Neuronal stem cell (in vitro differentiated cells): ENCODE measurements at regions not wholly inside any gene's neighbourhood (a gene's known extent, or its start where the extent isn't known, plus 50 kb on each side); places are given as distances from the start of the nearest gene placed in this dataset.

Experiments used
- DNase-seq: peaks from one replicate; pipeline ENCODE4 v3.0.0-alpha.2; 2013; ENCODE audit warnings: low spot score
- H2AFZ ChIP-seq: one replicate; pipeline ENCODE4 v1.6.1; 2013; ENCODE audit warnings: mild to moderate bottlenecking, low read length, inconsistent platforms
- H2AK5ac ChIP-seq: 2 replicates; pipeline ENCODE4 v1.6.1; 2013; ENCODE audit warnings: low read depth, mild to moderate bottlenecking, inconsistent platforms, low read length, moderate library complexity, mixed read lengths
- H2BK120ac ChIP-seq: 2 replicates; pipeline ENCODE4 v1.6.1; 2013; ENCODE audit warnings: low read depth, mild to moderate bottlenecking, inconsistent platforms, low read length, moderate library complexity, mixed read lengths
- H2BK12ac ChIP-seq: one replicate; pipeline ENCODE4 v1.6.1; 2013; ENCODE audit warnings: low read length, inconsistent platforms
- H2BK15ac ChIP-seq: 2 replicates; pipeline ENCODE4 v1.6.1; 2013; ENCODE audit warnings: mild to moderate bottlenecking, low read length, inconsistent platforms, mixed read lengths
- H2BK5ac ChIP-seq: one replicate; pipeline ENCODE4 v1.6.1; 2013; ENCODE audit warnings: inconsistent platforms, mild to moderate bottlenecking, low read length, moderate library complexity
- H3K14ac ChIP-seq: one replicate; pipeline ENCODE4 v1.6.1; 2013; ENCODE audit warnings: low read length, inconsistent platforms
- H3K18ac ChIP-seq: 2 replicates; pipeline ENCODE4 v1.6.1; 2013; ENCODE audit warnings: low read length, inconsistent platforms
- H3K23ac ChIP-seq: 2 replicates; pipeline ENCODE4 v1.6.1; 2013; ENCODE audit warnings: low read depth, mild to moderate bottlenecking, mixed read lengths, low read length, inconsistent platforms; ENCODE audit not compliant: poor library complexity
- H3K27ac ChIP-seq: replicated peaks from 3 replicates; pipeline ENCODE4 v1.5.1; 2013; ENCODE audit warnings: low read length, inconsistent platforms
- H3K27me3 ChIP-seq, 3 experiments: 2 replicates each; pipeline ENCODE4 v1.6.1; 2013; ENCODE audit warnings: low read length in 3 of 3, mild to moderate bottlenecking in 2 of 3, inconsistent platforms in 1 of 3, low read depth in 1 of 3, mixed read lengths in 1 of 3, moderate library complexity in 1 of 3; ENCODE audit not compliant: control insufficient read depth in 3 of 3, insufficient read depth in 3 of 3
- H3K36me3 ChIP-seq, 2 donors: replicated peaks in 1 of 2; 2 replicates each; pipeline ENCODE4 v1.6.1; 2013; ENCODE audit warnings: low read length in 2 of 2; ENCODE audit not compliant: control insufficient read depth in 2 of 2, insufficient read depth in 2 of 2
- H3K4ac ChIP-seq: 2 replicates; pipeline ENCODE4 v1.6.1; 2013; ENCODE audit warnings: inconsistent platforms, mild to moderate bottlenecking, low read length, moderate library complexity
- H3K4me1 ChIP-seq, 2 donors: 1 replicate in 1 of 2; 2 replicates in 1 of 2; pipeline ENCODE4 v1.6.1; 2013; ENCODE audit warnings: low read length in 2 of 2, low read depth in 1 of 2; ENCODE audit not compliant: control insufficient read depth in 2 of 2, insufficient read depth in 1 of 2
- H3K4me2 ChIP-seq: one replicate; pipeline ENCODE4 v1.6.1; 2013; ENCODE audit warnings: mild to moderate bottlenecking, low read length, inconsistent platforms; ENCODE audit not compliant: insufficient read depth, poor library complexity, severe bottlenecking
- H3K4me3 ChIP-seq, 2 donors: 2 replicates each; pipeline ENCODE4 v1.5.1; 2013; ENCODE audit warnings: low read length in 2 of 2, mild to moderate bottlenecking in 2 of 2, inconsistent platforms in 1 of 2, moderate library complexity in 1 of 2
- H3K79me1 ChIP-seq: one replicate; pipeline ENCODE4 v1.6.1; 2013; ENCODE audit warnings: low read depth, mild to moderate bottlenecking, inconsistent platforms, low read length, moderate library complexity
- H3K9ac ChIP-seq: one replicate; pipeline ENCODE4 v1.6.1; 2013; ENCODE audit warnings: mild to moderate bottlenecking, low read depth, low read length, inconsistent platforms; ENCODE audit not compliant: poor library complexity
- H3K9me3 ChIP-seq, 2 donors: replicated peaks in 1 of 2; 2 replicates each; pipeline versions ENCODE3 to v1.6.1; 2013; ENCODE audit warnings: low read length in 2 of 2, mild to moderate bottlenecking in 2 of 2, inconsistent platforms in 1 of 2, low read depth in 1 of 2, mixed read lengths in 1 of 2, moderate library complexity in 1 of 2; ENCODE audit not compliant: control insufficient read depth in 2 of 2, insufficient read depth in 1 of 2
- H4K8ac ChIP-seq: one replicate; pipeline ENCODE4 v1.6.1; 2013; ENCODE audit warnings: low read depth, mild to moderate bottlenecking, inconsistent platforms, low read length, moderate library complexity
- H4K91ac ChIP-seq: one replicate; pipeline ENCODE4 v1.6.1; 2013; ENCODE audit warnings: low read length, low read depth, mild to moderate bottlenecking, inconsistent platforms; ENCODE audit not compliant: poor library complexity
- WGBS, 2 donors: extraction: QIAGEN DNeasy Blood & Tissue Kit; methylation state at CpG; one replicate each; pipeline ENCODE4 v1.1.7; 2013; ENCODE audit warnings: missing lambda C conversion rate in 2 of 2, mixed read lengths in 1 of 2; ENCODE audit not compliant: insufficient read length in 2 of 2, insufficient replicate concordance in 1 of 2; ENCODE audit errors: extremely low coverage in 2 of 2; 5-methylcytosine and 5-hydroxymethylcytosine counted together

DNA sequence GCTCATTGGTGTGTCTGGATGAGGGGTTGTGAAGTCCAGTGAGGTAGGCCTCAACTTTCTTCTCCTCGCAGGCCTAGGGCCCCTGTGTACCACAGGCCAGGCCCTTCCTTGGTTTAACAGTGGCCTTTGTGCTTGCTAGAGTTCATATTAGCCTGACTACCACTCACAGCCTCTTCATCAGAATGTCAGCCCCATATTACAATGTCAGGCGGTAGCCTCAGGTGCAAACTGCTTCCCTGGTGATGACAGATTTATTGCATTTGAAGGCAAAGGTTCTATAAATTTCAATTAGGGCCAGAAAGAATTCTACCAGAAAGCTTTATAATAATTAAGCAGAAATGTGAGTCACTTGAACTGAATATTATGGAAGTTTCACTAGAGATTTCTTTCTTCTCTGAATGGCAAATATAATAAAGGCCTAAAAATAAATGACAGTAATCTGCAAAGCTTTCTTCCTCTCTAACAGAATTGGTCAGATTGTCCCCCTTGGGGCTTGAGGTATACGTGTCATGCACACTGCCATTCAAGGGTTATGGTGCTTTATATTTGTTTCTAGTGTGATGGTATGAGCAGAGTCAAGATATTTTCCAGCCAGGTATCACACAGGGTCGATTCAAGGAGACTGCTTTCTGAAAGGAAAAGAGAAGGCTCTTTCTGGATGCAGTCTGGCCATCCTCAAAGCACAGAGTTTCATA, 210.3 kb downstream of the CWF19L2 start:
- H2BK5ac ChIP-seq: no peak overlapping the region
- WGBS, 2 donors: no CpG with 5 or more reads among the region's 4 CpGs
- H2BK12ac ChIP-seq: no peak overlapping the region
- H4K91ac ChIP-seq: no peak overlapping the region
- no peak overlapping the region for H3K9ac ChIP-seq
- H4K8ac ChIP-seq: no peak overlapping the region
- H3K18ac ChIP-seq: no peak overlapping the region
- H3K4me2 ChIP-seq: no peak overlapping the region
- no peak overlapping the region for H3K4ac ChIP-seq
- H2AFZ ChIP-seq: no peak overlapping the region
- no peak for DNase-seq
- no peaks in the 10 kb centered on the region for H3K36me3 ChIP-seq
- no peak overlapping the region for H2AK5ac ChIP-seq
- H2BK15ac ChIP-seq: no peak overlapping the region
- H3K4me3 ChIP-seq: no peak overlapping the region
- no peaks in the 10 kb centered on the region for H3K27me3 ChIP-seq
- no peaks in the 10 kb centered on the region for H3K9me3 ChIP-seq
- H3K14ac ChIP-seq: no peak overlapping the region
- no peaks in the 10 kb centered on the region for H3K79me1 ChIP-seq
- H3K23ac ChIP-seq: no peak overlapping the region
- H2BK120ac ChIP-seq: no peak overlapping the region
- no peak overlapping the region for H3K27ac ChIP-seq
- H3K4me1 ChIP-seq: no peaks in the 10 kb centered on the region

DNA sequence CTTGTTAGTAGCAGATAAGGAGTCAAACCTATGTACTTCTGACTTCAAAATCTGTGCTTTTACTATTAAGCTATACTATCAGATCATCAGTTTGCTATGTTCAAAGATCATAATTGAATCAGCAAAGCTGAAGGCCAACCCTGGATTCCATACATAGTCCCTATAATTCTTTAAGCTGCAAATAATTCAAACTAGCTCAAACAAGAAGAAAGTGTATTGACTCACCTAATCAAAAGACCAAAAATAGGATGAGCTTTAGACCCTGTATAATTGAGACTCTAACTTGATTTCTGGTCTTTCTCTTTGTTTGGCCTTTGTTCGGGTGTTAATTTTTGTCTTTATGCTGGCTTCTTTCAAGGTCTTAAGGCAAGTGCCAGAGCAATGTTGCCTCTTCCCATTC, 213.7 kb downstream of the CWF19L2 start:
- Histone ChIP-seq H2BK120ac (no peak overlapping the region), H3K27me3 (no peaks in the 10 kb centered on the region), H4K8ac (no peak overlapping the region), H3K4me1 (no peaks in the 10 kb centered on the region), H3K4ac (no peak overlapping the region), H2AK5ac (no peak overlapping the region), H2BK15ac (no peak overlapping the region), H3K9me3 (no peaks in the 10 kb centered on the region), H3K79me1 (no peaks in the 10 kb centered on the region), H2BK5ac (no peak overlapping the region), H2AFZ (no peak overlapping the region), H3K23ac (no peak overlapping the region), H3K36me3 (no peaks in the 10 kb centered on the region), H3K4me2 (no peak overlapping the region), H3K27ac (no peak overlapping the region), H3K4me3 (no peak overlapping the region), H3K14ac (no peak overlapping the region), H4K91ac (no peak overlapping the region), H2BK12ac (no peak overlapping the region), H3K9ac (no peak overlapping the region), H3K18ac (no peak overlapping the region)
- DNase-seq: no peak
- WGBS, 2 donors: no CpG with 5 or more reads among the region's 1 CpG

- Histone ChIP-seq H3K18ac (no peak overlapping the region), H3K9me3 (peaks cover 0 to 2% of the 10 kb centered on the region in 2 donors), H3K27me3 (no peaks in the 10 kb centered on the region), H3K9ac (no peak overlapping the region), H2BK5ac (no peak overlapping the region), H2BK15ac (no peak overlapping the region), H3K79me1 (no peaks in the 10 kb centered on the region), H3K4me2 (no peak overlapping the region), H3K4me1 (no peaks in the 10 kb centered on the region), H3K23ac (no peak overlapping the region), H4K8ac (no peak overlapping the region), H3K4me3 (no peak overlapping the region), H2BK12ac (no peak overlapping the region), H2AFZ (no peak overlapping the region), H3K27ac (no peak overlapping the region), H4K91ac (no peak overlapping the region), H2BK120ac (no peak overlapping the region), H3K4ac (no peak overlapping the region), H2AK5ac (no peak overlapping the region), H3K14ac (no peak overlapping the region), H3K36me3 (no peaks in the 10 kb centered on the region)
- DNase-seq: no peak
These were observed 214.2 kb upstream of the GUCY1A2 start for GRCh38 chr11:107232451-107232850.

GRCh38 chr11:107224836-107225235, 206.6 kb upstream of the GUCY1A2 start:
- H3K36me3 ChIP-seq: no peaks in the 10 kb centered on the region
- H3K18ac ChIP-seq: no peak overlapping the region
- no peak overlapping the region for H2BK5ac ChIP-seq
- H3K79me1 ChIP-seq: no peaks in the 10 kb centered on the region
- H3K23ac ChIP-seq: no peak overlapping the region
- H2AFZ ChIP-seq: no peak overlapping the region
- H4K8ac ChIP-seq: no peak overlapping the region
- H2BK15ac ChIP-seq: no peak overlapping the region
- H3K27me3 ChIP-seq: no peaks in the 10 kb centered on the region
- no peak overlapping the region for H2BK120ac ChIP-seq
- H3K4me2 ChIP-seq: no peak overlapping the region
- H3K27ac ChIP-seq: no peak overlapping the region
- no peak overlapping the region for H3K14ac ChIP-seq
- no peaks in the 10 kb centered on the region for H3K4me1 ChIP-seq
- no peak for DNase-seq
- no peak overlapping the region for H4K91ac ChIP-seq
- H3K9me3 ChIP-seq: no peaks in the 10 kb centered on the region
- no peak overlapping the region for H3K4me3 ChIP-seq
- H3K9ac ChIP-seq: no peak overlapping the region
- H2BK12ac ChIP-seq: no peak overlapping the region
- no peak overlapping the region for H3K4ac ChIP-seq
- H2AK5ac ChIP-seq: no peak overlapping the region
